HCT116 (cell line): ENCODE measurements at regions not wholly inside any gene's neighbourhood (a gene's known extent, or its start where the extent isn't known, plus 50 kb on each side); places are given as distances from the start of the nearest gene placed in this dataset.

ENCODE experiments used
- ATAC-seq: fragments of 200-7000 bp; cut with Tn5 transposase; 2 replicates; pipeline ENCODE4 v1.9.1; 2020; ENCODE audit warnings: mild to moderate bottlenecking, moderate library complexity
- BruUV-seq: library from RNA; stranded (reverse); fragments of 400-500 nt; replicated peaks from 2 replicates; lab custom pipeline; 2021; lab: Mats Ljungman, UMichigan
- CTCF ChIA-PET: fragments of 300-600 bp; sonication (Branson Sonifier 250); formaldehyde crosslinking; loops from one replicate; lab custom pipeline; 2021; ENCODE audit warnings: antibody characterized with exemption; lab: Charles Lee
- POLR2A ChIA-PET: fragments of 300-600, 350-600 bp; sonication (Branson Sonifier 250); formaldehyde crosslinking; loops from one replicate; lab custom pipeline; 2021; ENCODE audit warnings: antibody characterized with exemption; lab: Charles Lee
- RAD21 ChIA-PET, 2 experiments: fragments of 300-600 bp; sonication (Branson Sonifier 250); formaldehyde crosslinking; loops; one replicate each; lab custom pipeline; 2023; ENCODE audit warnings: low total read pairs in 2 of 2; ENCODE audit not compliant: uncharacterized antibody in 2 of 2, unreplicated experiment in 2 of 2, low non-redundant PET in 1 of 2; lab: Charles Lee
- DNase-seq: peaks from one replicate; pipeline ENCODE4 v3.0.0-alpha.2; 2010; ENCODE audit warnings: low read depth, low spot score
- H2AFZ ChIP-seq: fragments of 200-600 bp; shearing (Covaris generic), sonication (generic); 2 replicates; pipeline ENCODE4 v1.6.1; 2017; ENCODE audit warnings: low read depth, mixed run types, mixed read lengths, antibody characterized with exemption, low read length; ENCODE audit not compliant: poor library complexity, severe bottlenecking
- H3K27ac ChIP-seq: 2 replicates; pipeline ENCODE4 v1.5.1; 2012; ENCODE audit warnings: low read depth, low read length
- H3K27me3 ChIP-seq: fragments of 200-600 bp; sonication (generic); 2 replicates; pipeline ENCODE4 v1.6.1; 2016; ENCODE audit warnings: mixed run types, low read length, mixed read lengths; ENCODE audit not compliant: insufficient read depth
- H3K36me3 ChIP-seq, 2 experiments: fragments of 200-500 bp in 1 of 2; fragments of 200-600 bp in 1 of 2; sonication (Bioruptor generic) in 1 of 2; sonication (generic) in 1 of 2; 2 replicates each; pipeline versions ENCODE4 v1.5.1 to v1.6.1; 2014 to 2016; ENCODE audit warnings: low read length in 2 of 2, inconsistent platforms in 1 of 2, mixed read lengths in 1 of 2, mixed run types in 1 of 2; ENCODE audit not compliant: insufficient read depth in 2 of 2, control insufficient read depth in 1 of 2
- H3K4me1 ChIP-seq, 2 experiments: fragments of 200-600 bp in 1 of 2; sonication (generic) in 1 of 2; 2 replicates each; pipeline versions ENCODE4 v1.5.1 to v1.6.1; 2012 to 2017; ENCODE audit warnings: low read length in 2 of 2, inconsistent platforms in 1 of 2, mild to moderate bottlenecking in 1 of 2, mixed read lengths in 1 of 2, mixed run types in 1 of 2, moderate library complexity in 1 of 2; ENCODE audit not compliant: insufficient read depth in 2 of 2, control insufficient read depth in 1 of 2
- H3K4me2 ChIP-seq: fragments of 200-600 bp; sonication (generic); 2 replicates; pipeline ENCODE4 v1.6.1; 2017; ENCODE audit warnings: mixed run types, low read length, mixed read lengths
- H3K4me3 ChIP-seq, 2 experiments: fragments of 200-600 bp in 1 of 2; sonication (generic) in 1 of 2; replicated peaks in 1 of 2; 2 replicates each; pipeline ENCODE4 v1.5.1; 2011 to 2016; ENCODE audit warnings: low read length in 2 of 2, control low read depth in 1 of 2, low read depth in 1 of 2, mild to moderate bottlenecking in 1 of 2, mixed read lengths in 1 of 2, mixed run types in 1 of 2
- H3K79me2 ChIP-seq: fragments of 200-600 bp; sonication (generic); 2 replicates; pipeline ENCODE4 v1.6.1; 2017; ENCODE audit warnings: mild to moderate bottlenecking, mixed run types, low read length, moderate library complexity, mixed read lengths; ENCODE audit not compliant: insufficient read depth
- H3K9ac ChIP-seq: fragments of 200-600 bp; sonication (generic); 2 replicates; pipeline ENCODE4 v1.6.1; 2016; ENCODE audit warnings: low read length, mixed read lengths
- H3K9me2 ChIP-seq: fragments of 200-600 bp; sonication (generic), shearing (Covaris generic); 2 replicates; pipeline ENCODE4 v1.6.1; 2017; ENCODE audit warnings: mixed run types, mild to moderate bottlenecking, moderate library complexity; ENCODE audit not compliant: insufficient read depth
- H3K9me3 ChIP-seq, 2 experiments: fragments of 200-500 bp in 1 of 2; fragments of 200-600 bp in 1 of 2; sonication (Bioruptor generic) in 1 of 2; sonication (generic) in 1 of 2; 2 replicates each; pipeline ENCODE4 v1.6.1; 2014 to 2017; ENCODE audit warnings: low read length in 2 of 2, mixed read lengths in 2 of 2, inconsistent platforms in 1 of 2, low read depth in 1 of 2, mild to moderate bottlenecking in 1 of 2, mixed run types in 1 of 2, moderate library complexity in 1 of 2; ENCODE audit not compliant: control insufficient read depth in 1 of 2, insufficient read depth in 1 of 2
- H4K20me1 ChIP-seq: fragments of 200-600 bp; sonication (generic), shearing (Covaris generic); 2 replicates; pipeline ENCODE4 v1.6.1; 2017; ENCODE audit warnings: mixed run types, mild to moderate bottlenecking, moderate library complexity; ENCODE audit not compliant: insufficient read depth
- REST ChIP-seq: IDR thresholded peaks from 2 replicates; pipeline ENCODE4 v1.6.1; 2012; ENCODE audit warnings: low read depth
- YY1 ChIP-seq: IDR thresholded peaks from 2 replicates; pipeline ENCODE4 v1.6.1; 2011; ENCODE audit warnings: low read length, low read depth, moderate library complexity, mild to moderate bottlenecking; ENCODE audit not compliant: insufficient replicate concordance; ENCODE audit errors: extremely low read depth
- intact Hi-C: fragments of 100-400 bp; cut with micrococcal nuclease; formaldehyde crosslinking; loops from 2 replicates; pipeline ENCODE4 v1.10.0; 2022
- TF ChIP-seq, protein P1 (sequence below): IDR thresholded peaks from 2 replicates; pipeline ENCODE4 v1.6.1; 2011; ENCODE audit warnings: mild to moderate bottlenecking, low read length, moderate library complexity; ENCODE audit not compliant: insufficient replicate concordance; ENCODE audit errors: extremely low read depth
- TF ChIP-seq, protein P2 (sequence below), 3 experiments: fragments of 200-600 bp in 1 of 3; sonication (generic) in 1 of 3; IDR thresholded peaks in 2 of 3; conservative IDR thresholded peaks in 1 of 3; 2 replicates each; pipeline ENCODE4 v1.5.1; 2012 to 2017; ENCODE audit warnings: low read depth in 2 of 3, low read length in 2 of 3, antibody characterized with exemption in 1 of 3, borderline replicate concordance in 1 of 3, control low read depth in 1 of 3, mild to moderate bottlenecking in 1 of 3, mixed read lengths in 1 of 3, mixed run types in 1 of 3, moderate library complexity in 1 of 3; ENCODE audit not compliant: insufficient read depth in 1 of 3

DNA sequence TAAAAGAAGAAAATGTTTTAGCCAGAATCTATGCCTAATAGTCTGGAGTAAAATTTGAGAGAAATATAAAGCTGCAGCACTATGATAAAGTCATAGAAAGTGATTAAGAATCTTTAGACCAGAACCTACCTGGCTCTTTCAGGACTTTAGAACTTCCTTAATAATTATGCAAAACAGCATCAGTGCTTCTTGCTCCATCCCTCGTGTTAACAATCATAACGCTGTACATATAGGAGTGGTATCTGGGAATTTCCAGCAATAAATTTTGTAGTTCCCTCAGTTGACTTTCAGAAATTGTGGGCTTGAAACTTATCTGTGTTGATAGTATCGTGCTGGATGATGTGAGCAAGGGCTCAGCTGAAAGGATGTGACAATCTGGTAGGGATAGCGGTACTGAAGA lies 102.1 kb upstream of the RASGEF1B start:
- RAD21 ChIA-PET, result no interaction called here
- Histone ChIP-seq H3K9me2 (no peaks in the 10 kb centered on the region), H4K20me1 (no peaks in the 10 kb centered on the region; the same call in 1 of the 2 replicates), H3K27ac (no peak overlapping the region), H3K4me2 (no peak overlapping the region), H3K27me3 (peaks cover 7% of the 10 kb centered on the region), H2AFZ (no peak overlapping the region), H3K9me3 (no peaks in the 10 kb centered on the region), H3K9ac (no peak overlapping the region), H3K36me3 (no peaks in the 10 kb centered on the region), H3K4me3 (no peak overlapping the region), H3K4me1 (no peaks in the 10 kb centered on the region), H3K79me2 (no peaks in the 10 kb centered on the region)
- ATAC-seq (no peak), DNase-seq (no peak)
- CTCF ChIA-PET, result no interaction called here
- intact Hi-C loops, result no loop called here
- BruUV-seq, result no TSS peak
- POLR2A ChIA-PET, result no interaction called here
- no peak for TF ChIP-seq REST
- TF ChIP-seq, protein P1, sequence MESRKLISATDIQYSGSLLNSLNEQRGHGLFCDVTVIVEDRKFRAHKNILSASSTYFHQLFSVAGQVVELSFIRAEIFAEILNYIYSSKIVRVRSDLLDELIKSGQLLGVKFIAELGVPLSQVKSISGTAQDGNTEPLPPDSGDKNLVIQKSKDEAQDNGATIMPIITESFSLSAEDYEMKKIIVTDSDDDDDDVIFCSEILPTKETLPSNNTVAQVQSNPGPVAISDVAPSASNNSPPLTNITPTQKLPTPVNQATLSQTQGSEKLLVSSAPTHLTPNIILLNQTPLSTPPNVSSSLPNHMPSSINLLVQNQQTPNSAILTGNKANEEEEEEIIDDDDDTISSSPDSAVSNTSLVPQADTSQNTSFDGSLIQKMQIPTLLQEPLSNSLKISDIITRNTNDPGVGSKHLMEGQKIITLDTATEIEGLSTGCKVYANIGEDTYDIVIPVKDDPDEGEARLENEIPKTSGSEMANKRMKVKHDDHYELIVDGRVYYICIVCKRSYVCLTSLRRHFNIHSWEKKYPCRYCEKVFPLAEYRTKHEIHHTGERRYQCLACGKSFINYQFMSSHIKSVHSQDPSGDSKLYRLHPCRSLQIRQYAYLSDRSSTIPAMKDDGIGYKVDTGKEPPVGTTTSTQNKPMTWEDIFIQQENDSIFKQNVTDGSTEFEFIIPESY, result no peak
- TF ChIP-seq, protein P2, sequence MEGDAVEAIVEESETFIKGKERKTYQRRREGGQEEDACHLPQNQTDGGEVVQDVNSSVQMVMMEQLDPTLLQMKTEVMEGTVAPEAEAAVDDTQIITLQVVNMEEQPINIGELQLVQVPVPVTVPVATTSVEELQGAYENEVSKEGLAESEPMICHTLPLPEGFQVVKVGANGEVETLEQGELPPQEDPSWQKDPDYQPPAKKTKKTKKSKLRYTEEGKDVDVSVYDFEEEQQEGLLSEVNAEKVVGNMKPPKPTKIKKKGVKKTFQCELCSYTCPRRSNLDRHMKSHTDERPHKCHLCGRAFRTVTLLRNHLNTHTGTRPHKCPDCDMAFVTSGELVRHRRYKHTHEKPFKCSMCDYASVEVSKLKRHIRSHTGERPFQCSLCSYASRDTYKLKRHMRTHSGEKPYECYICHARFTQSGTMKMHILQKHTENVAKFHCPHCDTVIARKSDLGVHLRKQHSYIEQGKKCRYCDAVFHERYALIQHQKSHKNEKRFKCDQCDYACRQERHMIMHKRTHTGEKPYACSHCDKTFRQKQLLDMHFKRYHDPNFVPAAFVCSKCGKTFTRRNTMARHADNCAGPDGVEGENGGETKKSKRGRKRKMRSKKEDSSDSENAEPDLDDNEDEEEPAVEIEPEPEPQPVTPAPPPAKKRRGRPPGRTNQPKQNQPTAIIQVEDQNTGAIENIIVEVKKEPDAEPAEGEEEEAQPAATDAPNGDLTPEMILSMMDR (IDR thresholded peaks at IDR 0.05 in 2 of 3, conservative IDR thresholded peaks at IDR 0.05 in 1 of 3; ENCODE audit: borderline replicate concordance in 1 of 3, insufficient read depth in 1 of 3, low read depth in 2 of 3, low read length in 2 of 3), result no peak
- TF ChIP-seq YY1, result no peak
